GM18909 (cell line): ENCODE measurements at regions not wholly inside any gene's neighbourhood (a gene's known extent, or its start where the extent isn't known, plus 50 kb on each side); places are given as distances from the start of the nearest gene placed in this dataset.
"Not testable (repeated sequence)": the region's sequence is repeated elsewhere in the genome, so short reads cannot be mapped to it uniquely, and the experiment has no call there.

Experiments
- ATAC-seq: cut with Tn5 transposase; IDR thresholded peaks from one replicate; pipeline ENCODE4 v1.9.1; 2021; ENCODE audit warnings: mild to moderate bottlenecking; ENCODE audit not compliant: unreplicated experiment, poor library complexity

GRCh38 chr7:89607792-89608191, 546.5 kb upstream of the STEAP1 start:
- no peak for ATAC-seq

- ATAC-seq: not testable (repeated sequence)
Observed at GRCh38 chr7:89616829-89617228, 537.4 kb upstream of the STEAP1 start.

- no peak for ATAC-seq
Observed at GRCh38 chr7:89618274-89618673, 536.0 kb upstream of the STEAP1 start.

- ATAC-seq: no peak
Observed at GRCh38 chr7:89621925-89622641, 532.2 kb upstream of the STEAP1 start.

GRCh38 chr7:89623018-89623672, 531.1 kb upstream of the STEAP1 start:
- ATAC-seq: peak; percentile 98

- not testable (repeated sequence) for ATAC-seq
Observed at GRCh38 chr7:89624155-89624554, 530.1 kb upstream of the STEAP1 start.

GRCh38 chr7:89648509-89648908, 505.8 kb upstream of the STEAP1 start:
- no peak for ATAC-seq

- no peak for ATAC-seq
Observed at GRCh38 chr7:89655946-89656345, 498.3 kb upstream of the STEAP1 start.

- ATAC-seq: no peak
Observed at GRCh38 chr7:89661876-89662275, 492.4 kb upstream of the STEAP1 start.

GRCh38 chr7:89666136-89666835, 488.0 kb upstream of the STEAP1 start:
- no peak for ATAC-seq

GRCh38 chr7:89680161-89680560, 474.1 kb upstream of the STEAP1 start:
- no peak for ATAC-seq

GRCh38 chr7:89681448-89681847, 472.8 kb upstream of the STEAP1 start:
- ATAC-seq: no peak

- no peak for ATAC-seq
Observed at GRCh38 chr7:89685287-89685686, 469.0 kb upstream of the STEAP1 start.

- no peak for ATAC-seq
Observed at GRCh38 chr7:89687211-89687610, 467.1 kb upstream of the STEAP1 start.

GRCh38 chr7:89695241-89695640, 459.0 kb upstream of the STEAP1 start:
- ATAC-seq: no peak

- ATAC-seq: no peak
Observed at GRCh38 chr7:89714131-89714530, 440.1 kb upstream of the STEAP1 start.

GRCh38 chr7:89718941-89719340, 435.3 kb upstream of the STEAP1 start:
- not testable (repeated sequence) for ATAC-seq

- no peak for ATAC-seq
Observed at GRCh38 chr7:89728481-89728880, 425.8 kb upstream of the STEAP1 start.

GRCh38 chr7:89731751-89732445, 422.4 kb upstream of the STEAP1 start:
- no peak for ATAC-seq

GRCh38 chr7:89738549-89738948, 415.7 kb upstream of the STEAP1 start:
- ATAC-seq: no peak

GRCh38 chr7:89757910-89758309, 396.4 kb upstream of the STEAP1 start:
- ATAC-seq: no peak
